ENCODE measurements at regions not wholly inside any gene's neighbourhood (a gene's known extent, or its start where the extent isn't known, plus 50 kb on each side); places are given as distances from the start of the nearest gene placed in this dataset.

DNA sequence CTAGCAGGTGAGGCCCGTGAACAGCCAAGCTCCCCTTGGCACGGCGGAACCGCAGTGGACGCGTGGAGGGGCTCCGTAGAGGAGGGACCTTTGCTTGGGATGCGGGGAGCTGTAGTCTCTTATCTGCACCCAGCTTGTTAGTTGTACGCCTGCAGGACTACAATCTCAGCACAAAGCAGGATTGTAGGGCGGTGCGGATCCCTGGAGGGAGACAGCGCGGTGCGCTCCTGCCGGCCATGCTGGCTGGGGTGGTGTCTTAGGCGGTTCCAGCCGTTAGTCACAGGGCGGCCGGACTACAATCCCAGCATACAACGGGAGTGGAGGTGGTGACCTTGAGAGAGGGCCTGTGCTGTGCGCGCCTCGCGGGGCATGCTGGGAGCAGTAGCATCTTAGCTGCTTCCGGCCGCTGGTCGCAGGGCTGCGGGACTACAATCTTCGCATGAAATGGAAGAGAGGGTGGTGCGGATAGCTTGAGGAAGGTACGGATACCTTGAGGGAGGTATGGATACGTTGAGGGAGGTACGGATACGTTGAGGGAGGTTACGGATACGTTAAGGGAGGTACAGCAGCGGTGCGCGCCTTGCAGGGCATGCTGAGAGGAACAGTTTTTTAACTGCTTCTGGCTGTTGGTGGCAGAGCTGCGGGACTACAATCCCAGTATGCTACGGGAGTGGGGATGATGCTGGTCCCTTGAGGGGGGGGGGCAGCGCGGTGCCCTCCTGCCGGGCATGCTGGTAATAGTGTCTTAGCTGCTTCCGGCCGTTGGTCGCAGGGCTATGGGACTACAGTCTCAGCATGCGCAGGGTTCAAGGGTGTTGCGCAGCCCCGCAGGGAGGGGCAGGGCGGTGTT, 1419.1 kb downstream of the UQCRFS1 start:
- TF ChIP-seq, protein P1, sequence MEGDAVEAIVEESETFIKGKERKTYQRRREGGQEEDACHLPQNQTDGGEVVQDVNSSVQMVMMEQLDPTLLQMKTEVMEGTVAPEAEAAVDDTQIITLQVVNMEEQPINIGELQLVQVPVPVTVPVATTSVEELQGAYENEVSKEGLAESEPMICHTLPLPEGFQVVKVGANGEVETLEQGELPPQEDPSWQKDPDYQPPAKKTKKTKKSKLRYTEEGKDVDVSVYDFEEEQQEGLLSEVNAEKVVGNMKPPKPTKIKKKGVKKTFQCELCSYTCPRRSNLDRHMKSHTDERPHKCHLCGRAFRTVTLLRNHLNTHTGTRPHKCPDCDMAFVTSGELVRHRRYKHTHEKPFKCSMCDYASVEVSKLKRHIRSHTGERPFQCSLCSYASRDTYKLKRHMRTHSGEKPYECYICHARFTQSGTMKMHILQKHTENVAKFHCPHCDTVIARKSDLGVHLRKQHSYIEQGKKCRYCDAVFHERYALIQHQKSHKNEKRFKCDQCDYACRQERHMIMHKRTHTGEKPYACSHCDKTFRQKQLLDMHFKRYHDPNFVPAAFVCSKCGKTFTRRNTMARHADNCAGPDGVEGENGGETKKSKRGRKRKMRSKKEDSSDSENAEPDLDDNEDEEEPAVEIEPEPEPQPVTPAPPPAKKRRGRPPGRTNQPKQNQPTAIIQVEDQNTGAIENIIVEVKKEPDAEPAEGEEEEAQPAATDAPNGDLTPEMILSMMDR (IDR thresholded peaks at IDR 0.05; ENCODE audit: extremely low read depth in 1 of 2, insufficient read depth in 1 of 2, low read depth in 1 of 2, low read length in 2 of 2): no peak
- TF ChIP-seq EZH2 (IDR thresholded peaks at IDR 0.05; ENCODE audit: borderline replicate concordance, low read depth, low read length, severe bottlenecking) (no peak), MAX (IDR thresholded peaks at IDR 0.05; ENCODE audit: insufficient read depth, insufficient read length) (no peak), POLR2A (IDR thresholded peaks at IDR 0.05; ENCODE audit: low read depth, low read length) (no peak), MYC (IDR thresholded peaks at IDR 0.05; ENCODE audit: low read depth, low read length) (no peak), JUN (IDR thresholded peaks at IDR 0.05; ENCODE audit: borderline replicate concordance, insufficient read depth, insufficient read length, low read depth) (no peak)

All from endothelial cell of umbilical vein (primary cell).